Activated naive CD4-positive, alpha-beta T cell treated with anti-CD3 and anti-CD28 coated beads, Interleukin-2, amount 50 U/mL, for 16 hours (primary cell): ENCODE measurements at regions not wholly inside any gene's neighbourhood (a gene's known extent, or its start where the extent isn't known, plus 50 kb on each side); places are given as distances from the start of the nearest gene placed in this dataset.
"Not testable (repeated sequence)": the region's sequence is repeated elsewhere in the genome, so short reads cannot be mapped to it uniquely, and the experiment has no call there.

ENCODE experiments used
- DNase-seq: peaks from one replicate; pipeline ENCODE4 v3.0.0-alpha.2; 2020

GRCh38 chr12:83796531-83796930 is 1109.8 kb downstream of the TMTC2 start:
- no peak for DNase-seq

GRCh38 chr12:83793616-83794015 is 1106.9 kb downstream of the TMTC2 start:
- DNase-seq: no peak

DNA sequence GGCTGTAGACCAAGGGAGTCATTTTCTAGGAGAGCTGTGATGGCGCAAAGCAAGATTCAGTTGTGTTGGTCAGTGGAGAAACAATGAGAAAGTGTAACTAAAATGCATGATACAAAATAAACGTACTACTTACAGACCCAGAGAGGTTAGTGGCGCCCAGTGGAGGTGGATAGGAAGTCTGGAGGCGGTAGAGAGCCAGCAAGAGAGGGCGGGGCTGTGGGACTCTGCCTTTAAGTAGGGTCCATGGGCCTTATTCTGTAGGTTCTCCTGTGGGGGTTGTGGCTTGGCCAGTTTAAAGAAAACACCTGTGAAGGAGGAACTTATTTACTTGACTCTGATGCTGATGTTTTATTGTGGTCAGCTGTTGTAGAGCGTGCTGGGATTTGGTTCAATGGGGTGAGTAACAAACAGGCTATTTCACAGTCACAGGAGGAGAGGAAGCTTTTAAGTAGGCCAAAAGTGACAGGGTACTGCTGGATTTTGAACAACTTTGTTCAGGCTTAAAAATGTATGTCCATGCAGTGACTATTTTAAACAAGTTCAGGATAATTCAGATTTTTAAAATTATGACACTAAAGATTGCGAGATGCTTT is 1097.7 kb downstream of the TMTC2 start:
- no peak for DNase-seq

- DNase-seq: no peak
Observed at GRCh38 chr12:83779526-83779925, 1092.8 kb downstream of the TMTC2 start.

GRCh38 chr12:83769151-83769550 is 1082.4 kb downstream of the TMTC2 start:
- DNase-seq: no peak

GRCh38 chr12:83767723-83768122 is 1081.0 kb downstream of the TMTC2 start:
- no peak for DNase-seq

DNA sequence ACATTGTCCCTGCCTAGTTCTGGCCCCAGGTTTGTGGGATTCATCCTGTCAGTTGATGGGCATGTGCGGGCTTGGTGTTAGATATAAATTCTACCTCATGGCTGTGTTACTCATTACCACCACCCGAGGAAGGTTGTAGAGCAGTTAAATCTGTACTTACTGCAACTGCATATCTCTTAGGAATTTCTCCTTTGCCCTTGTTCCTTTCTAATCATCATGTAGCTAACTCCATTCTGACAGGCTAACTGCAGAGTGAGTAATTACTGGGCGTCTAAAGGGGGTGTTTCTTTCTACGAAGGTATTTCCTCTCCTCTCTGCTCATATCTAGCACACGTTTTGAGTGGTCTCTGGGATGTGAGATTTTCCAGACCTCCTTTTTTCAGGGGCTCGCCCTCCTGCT is 1076.7 kb downstream of the TMTC2 start:
- DNase-seq: no peak

DNA sequence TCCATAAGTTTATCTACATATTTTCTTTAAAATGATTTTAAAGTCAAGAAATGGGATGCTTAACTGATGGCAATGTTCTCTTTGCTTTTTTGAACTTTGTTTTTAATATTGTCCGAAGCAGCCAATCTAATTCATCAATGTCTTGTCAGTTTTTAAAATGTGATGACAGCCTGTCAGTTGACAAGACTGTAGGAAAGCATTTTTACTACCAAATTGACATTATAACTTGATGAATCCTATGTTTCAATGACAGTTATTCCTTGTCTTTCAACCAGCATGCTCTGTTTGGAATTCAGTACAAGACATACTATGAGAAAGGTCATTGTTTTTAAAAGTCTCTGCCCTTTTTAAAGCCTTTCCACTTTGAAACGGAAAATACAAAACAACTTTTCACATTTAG is 1073.2 kb downstream of the TMTC2 start:
- DNase-seq: no peak

- DNase-seq: no peak
Observed at GRCh38 chr12:83758888-83759631, 1072.4 kb downstream of the TMTC2 start.

- DNase-seq: no peak
Observed at GRCh38 chr12:83753904-83754303, 1067.2 kb downstream of the TMTC2 start.

- no peak for DNase-seq
Observed at GRCh38 chr12:83753205-83753604, 1066.5 kb downstream of the TMTC2 start.

DNA sequence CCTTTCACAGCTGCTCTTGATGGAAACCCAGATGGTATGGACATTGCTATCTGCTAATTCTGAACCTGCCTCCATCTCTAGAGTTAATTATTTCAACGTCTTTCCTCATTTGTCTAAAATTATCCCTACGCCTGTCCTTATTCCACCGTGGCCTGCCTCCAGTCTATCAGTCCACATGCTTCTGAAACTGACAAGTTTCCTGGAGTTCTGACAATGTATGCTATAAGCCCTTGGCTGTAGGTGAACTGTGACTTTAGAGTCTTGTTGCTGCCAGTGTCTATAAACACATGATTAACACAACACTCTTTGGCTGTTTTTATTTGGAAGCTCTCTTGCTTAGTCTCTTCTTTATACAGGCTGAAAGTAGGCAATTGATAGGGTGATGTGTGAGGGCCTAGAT is 1052.9 kb downstream of the TMTC2 start:
- DNase-seq: no peak

DNA sequence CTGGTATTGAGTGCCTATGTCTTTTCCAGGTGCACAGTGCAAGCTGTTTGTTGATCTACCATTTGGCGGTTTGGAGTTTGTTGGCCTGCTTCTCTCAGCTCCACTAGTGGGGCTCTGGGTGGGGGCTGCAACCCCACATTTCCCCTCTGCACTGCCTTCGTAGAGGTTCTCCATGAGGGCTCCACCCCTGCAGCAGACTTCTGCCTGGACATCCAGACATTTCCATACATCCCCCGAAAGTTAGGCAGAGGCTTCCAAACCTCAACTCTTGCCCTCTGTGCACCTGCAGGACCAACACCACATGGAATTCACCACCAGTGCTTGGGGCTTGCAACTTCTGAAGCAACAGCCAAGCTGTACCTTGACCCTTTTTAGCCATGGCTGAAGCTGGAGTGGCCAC is 1024.1 kb downstream of the TMTC2 start:
- no peak for DNase-seq

- DNase-seq: no peak
Observed at GRCh38 chr12:83709899-83710298, 1023.2 kb downstream of the TMTC2 start.

- no peak for DNase-seq
Observed at GRCh38 chr12:83700838-83701237, 1014.1 kb downstream of the TMTC2 start.

DNA sequence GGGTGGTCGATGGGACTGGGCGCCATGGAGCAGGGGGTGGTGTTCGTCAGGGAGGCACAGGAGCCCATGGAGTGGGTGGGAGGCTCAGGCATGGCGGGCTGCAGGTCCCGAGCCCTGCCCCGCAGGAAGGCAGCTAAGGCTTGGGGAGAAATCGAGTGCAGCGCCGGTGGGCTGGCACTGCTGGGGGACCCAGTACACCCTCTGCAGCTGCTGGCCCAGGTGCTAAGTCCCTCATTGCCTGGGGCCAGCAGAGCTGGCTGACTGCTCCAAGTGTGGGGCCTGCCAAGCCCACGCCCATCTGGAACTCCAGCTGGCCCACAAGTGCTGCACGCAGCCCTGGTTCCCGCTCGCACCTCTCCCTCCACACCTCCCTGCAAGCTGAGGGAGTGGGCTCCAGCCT is 1009.6 kb downstream of the TMTC2 start:
- DNase-seq: not testable (repeated sequence)

GRCh38 chr12:83691730-83692129 is 1005.0 kb downstream of the TMTC2 start:
- DNase-seq: no peak

GRCh38 chr12:83690465-83690864 is 1003.8 kb downstream of the TMTC2 start:
- no peak for DNase-seq

DNA sequence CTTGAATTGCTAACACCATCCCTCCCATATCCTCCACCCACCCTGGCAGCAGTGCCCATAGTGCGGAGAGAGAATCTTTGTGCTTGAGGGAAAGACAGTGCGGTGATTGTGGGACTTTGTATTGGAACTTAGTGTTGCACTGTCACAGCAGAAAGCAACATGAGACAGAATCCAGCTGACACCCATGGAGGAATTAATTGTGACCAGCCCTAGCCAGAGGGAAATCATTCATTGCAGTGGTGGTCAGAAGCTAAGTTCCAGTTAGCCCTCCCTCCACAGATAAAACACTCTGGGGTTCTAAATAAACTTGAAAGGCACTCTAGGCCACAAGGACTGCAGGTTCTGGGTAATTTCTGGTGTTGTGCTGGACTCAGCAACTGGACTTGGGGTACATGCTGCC is 1002.6 kb downstream of the TMTC2 start:
- no peak for DNase-seq

DNA sequence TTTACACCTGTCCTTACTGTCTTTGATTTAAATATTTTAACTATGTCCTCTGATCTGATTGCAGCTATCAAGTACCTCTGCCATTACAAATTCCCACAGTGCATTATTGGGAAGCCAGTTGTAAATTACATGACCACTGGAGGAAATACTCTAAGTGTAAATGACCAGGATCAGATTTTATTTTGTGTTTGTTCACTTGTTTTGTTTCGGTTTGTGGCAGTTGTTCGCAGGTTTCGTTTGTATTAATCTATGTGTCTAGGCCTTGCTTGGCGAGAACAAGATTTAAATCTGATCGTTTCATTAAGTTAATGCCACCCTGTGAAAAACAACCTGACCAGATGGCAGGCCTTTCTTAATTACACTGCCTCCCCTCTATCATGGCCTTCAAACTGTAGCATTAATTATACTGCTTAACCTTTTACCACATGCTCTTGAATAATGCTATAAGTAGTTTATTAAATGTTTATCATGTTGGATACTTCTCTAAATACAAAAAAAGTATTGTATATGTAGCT is 990.1 kb downstream of the TMTC2 start:
- DNase-seq: no peak

- no peak for DNase-seq
Observed at GRCh38 chr12:83666690-83667089, 980.0 kb downstream of the TMTC2 start.

- DNase-seq: no peak
Observed at GRCh38 chr12:83665634-83666218, 979.0 kb downstream of the TMTC2 start.

DNA sequence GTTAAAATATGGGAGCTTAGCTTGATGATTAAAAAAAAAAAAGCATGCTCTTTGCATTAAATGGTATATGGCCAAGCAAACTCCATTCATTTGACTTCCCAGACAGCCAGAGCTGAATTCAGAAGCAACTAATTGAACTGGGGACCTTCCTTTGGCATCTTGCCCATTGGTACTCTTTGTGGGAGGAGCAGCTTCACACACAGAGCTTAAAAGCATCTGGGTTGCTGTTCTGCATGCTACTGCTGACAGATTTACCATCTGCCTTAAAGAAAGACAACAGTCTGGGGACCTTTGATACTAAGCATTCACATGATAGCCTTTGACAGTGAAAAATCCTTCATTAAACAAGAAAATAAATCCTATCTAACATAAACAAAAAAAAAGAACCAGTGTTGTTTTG is 977.9 kb downstream of the TMTC2 start:
- DNase-seq: no peak

DNA sequence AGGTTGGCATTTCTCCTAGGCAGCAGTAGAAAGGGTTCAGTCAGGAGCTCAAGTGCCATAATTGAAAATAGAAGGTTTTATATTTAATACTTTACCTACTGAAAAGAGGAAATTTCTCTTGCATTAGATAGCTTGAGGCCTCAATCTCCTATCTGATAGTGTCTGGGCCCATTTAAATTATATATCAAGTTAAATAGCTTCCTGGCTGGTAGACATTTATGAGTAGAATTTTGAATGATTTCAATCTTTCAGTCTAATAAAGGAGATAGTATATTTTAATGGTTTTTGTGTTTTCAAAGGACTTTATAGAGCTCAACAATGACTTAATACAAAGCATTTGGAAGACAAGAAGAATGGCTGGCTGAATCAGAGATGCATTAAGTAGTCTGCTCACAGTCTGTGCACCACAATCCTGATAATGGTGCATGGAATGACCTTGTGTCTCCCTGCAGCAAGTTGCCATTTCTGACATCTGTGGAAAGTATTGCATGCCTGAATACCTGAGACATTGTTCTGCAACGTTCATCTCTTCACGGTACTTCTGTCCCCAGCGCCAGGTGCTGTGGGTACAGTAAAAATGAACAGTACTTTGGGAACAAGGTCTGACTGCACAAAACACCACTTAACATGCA is 974.1 kb downstream of the TMTC2 start:
- no peak for DNase-seq
